Stomach (tissue), 4 donors: ENCODE measurements at regions not wholly inside any gene's neighbourhood (a gene's known extent, or its start where the extent isn't known, plus 50 kb on each side); places are given as distances from the start of the nearest gene placed in this dataset.

Experiments used
- CTCF ChIP-seq, 7 experiments: fragments of 450-650 bp in 4 of 7; fragments of 200-600 bp in 3 of 7; sonication (generic) in 3 of 7; IDR thresholded peaks; one replicate each; pipeline ENCODE4 v1.5.1; 2016 to 2019; ENCODE audit warnings: antibody characterized with exemption in 7 of 7, control low read depth in 2 of 7, mild to moderate bottlenecking in 1 of 7
- EP300 ChIP-seq: sonication (generic); formaldehyde crosslinking; IDR thresholded peaks from one replicate; pipeline ENCODE4 v1.6.1; 2017; ENCODE audit warnings: antibody characterized with exemption
- POLR2A ChIP-seq, 4 donors: fragments of 450-650 bp; IDR thresholded peaks; one replicate each; pipeline ENCODE4 v1.6.1; 2016; ENCODE audit warnings: antibody characterized with exemption in 4 of 4, control low read depth in 2 of 4, mild to moderate bottlenecking in 1 of 4, moderate library complexity in 1 of 4
- POLR2AphosphoS5 ChIP-seq, 3 donors: sonication (generic); formaldehyde crosslinking; IDR thresholded peaks; one replicate each; pipeline ENCODE4 v1.6.1; 2016; ENCODE audit warnings: antibody characterized with exemption in 3 of 3

GRCh38 chr1:224495866-224496265, 61.3 kb upstream of the WDR26 start:
- no peak for TF ChIP-seq CTCF (IDR thresholded peaks at IDR 0.05)
- TF ChIP-seq POLR2AphosphoS5 (IDR thresholded peaks at IDR 0.05), result no peak
- no peak for TF ChIP-seq POLR2A (IDR thresholded peaks at IDR 0.05)
- no peak for TF ChIP-seq EP300
